GM12872 (cell line): ENCODE measurements at regions not wholly inside any gene's neighbourhood (a gene's known extent, or its start where the extent isn't known, plus 50 kb on each side); places are given as distances from the start of the nearest gene placed in this dataset.

Experiments used
- CTCF ChIP-seq: IDR thresholded peaks from 3 replicates; pipeline ENCODE4 v1.5.1; 2011; ENCODE audit warnings: low read depth, mild to moderate bottlenecking, low read length, moderate library complexity; ENCODE audit not compliant: insufficient read depth

- no peak for TF ChIP-seq CTCF
Measured at GRCh38 chr18:51527826-51528225, 330.3 kb upstream of the MEX3C start.

- TF ChIP-seq CTCF: no peak
Measured at GRCh38 chr18:51531501-51531900, 334.0 kb upstream of the MEX3C start.

GRCh38 chr18:51537487-51537886 lies 340.0 kb upstream of the MEX3C start:
- TF ChIP-seq CTCF: no peak

GRCh38 chr18:51540562-51540961 lies 343.1 kb upstream of the MEX3C start:
- no peak for TF ChIP-seq CTCF

- TF ChIP-seq CTCF: no peak
Measured at GRCh38 chr18:51541230-51541629, 343.7 kb upstream of the MEX3C start.

- no peak for TF ChIP-seq CTCF
Measured at GRCh38 chr18:51543658-51544155, 346.2 kb upstream of the MEX3C start.

- no peak for TF ChIP-seq CTCF
Measured at GRCh38 chr18:51545446-51545845, 348.0 kb upstream of the MEX3C start.
